ENCODE measurements at regions not wholly inside any gene's neighbourhood (a gene's known extent, or its start where the extent isn't known, plus 50 kb on each side); places are given as distances from the start of the nearest gene placed in this dataset.
A peak's percentile ranks its signal among the peaks of the same experiment; 100 is the strongest.

DNA sequence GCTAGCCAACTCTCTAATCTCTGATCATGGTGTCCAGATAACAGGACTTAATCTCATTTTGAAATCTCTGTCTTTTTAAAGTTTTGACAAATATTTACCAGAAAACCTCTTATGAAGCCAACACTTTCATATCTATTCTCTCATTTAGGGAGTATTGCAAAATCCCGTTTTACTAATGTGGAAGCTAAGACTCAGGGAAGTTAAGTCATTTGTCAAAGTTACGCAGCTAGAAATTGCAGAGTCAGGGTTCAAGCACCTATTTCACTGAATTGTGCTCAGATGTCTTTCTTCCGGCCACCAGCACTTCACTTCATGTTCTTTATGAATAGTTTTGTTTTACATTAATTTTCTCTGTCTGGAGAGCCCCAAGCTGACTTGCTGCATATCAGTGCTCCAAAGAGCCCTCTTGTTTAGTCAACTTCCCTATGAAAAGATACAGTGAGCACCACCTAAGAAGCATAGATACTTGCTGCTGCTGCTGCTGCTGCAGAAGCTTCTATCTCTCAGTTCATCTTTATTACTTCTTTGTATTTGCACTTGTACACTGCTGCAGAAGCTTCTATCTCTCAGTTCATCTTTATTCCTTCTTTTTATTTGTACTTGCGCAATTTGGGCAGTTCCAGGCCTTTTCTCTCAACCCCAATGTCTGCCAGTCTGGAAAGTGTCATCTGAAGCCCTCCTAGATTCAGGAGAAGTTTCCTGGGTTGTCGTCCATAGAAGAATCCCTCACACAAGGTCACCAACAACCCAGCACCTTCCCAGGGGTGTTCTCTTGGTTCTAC is 329.7 kb downstream of the MAFB start:
- DNase-seq, result no peak

DNA sequence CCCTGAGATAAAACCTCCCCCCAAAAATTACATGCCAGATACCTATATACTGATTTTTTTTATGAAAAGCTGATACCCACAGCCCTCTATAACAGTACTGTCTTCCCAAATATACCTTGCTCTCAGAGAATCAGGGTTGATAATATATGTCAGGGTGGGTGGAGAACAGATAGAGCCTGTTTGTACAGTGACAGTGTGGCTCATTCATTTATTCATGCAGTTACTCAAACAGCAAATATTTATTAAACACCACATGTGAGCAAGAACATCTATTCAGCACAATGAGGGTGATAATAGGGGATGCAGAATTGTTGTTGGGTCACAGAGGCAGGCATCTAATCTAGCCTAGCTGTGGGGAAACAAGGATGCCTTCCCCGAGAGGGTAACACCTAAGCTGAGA is 334.2 kb downstream of the MAFB start:
- DNase-seq, result no peak

DNA sequence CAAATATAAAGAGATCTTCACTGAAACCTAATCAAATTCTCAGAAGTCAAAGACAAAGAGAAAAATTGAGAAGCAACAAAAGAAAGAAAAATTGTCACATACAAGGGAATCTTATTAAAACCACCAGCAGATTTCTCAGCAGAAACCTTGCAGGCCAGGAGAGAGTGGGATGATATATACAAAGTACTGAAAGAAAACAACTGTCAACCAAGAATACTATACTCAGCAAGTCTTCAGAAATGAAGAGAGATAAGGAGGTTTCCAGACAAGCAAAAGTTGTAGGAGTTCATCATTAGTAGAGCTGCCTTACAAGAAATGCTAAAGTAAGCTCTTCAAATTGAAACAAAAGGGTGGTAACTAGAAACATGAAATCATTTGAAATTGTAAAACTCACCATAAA is 345.6 kb downstream of the MAFB start:
- DNase-seq, result no peak

DNA sequence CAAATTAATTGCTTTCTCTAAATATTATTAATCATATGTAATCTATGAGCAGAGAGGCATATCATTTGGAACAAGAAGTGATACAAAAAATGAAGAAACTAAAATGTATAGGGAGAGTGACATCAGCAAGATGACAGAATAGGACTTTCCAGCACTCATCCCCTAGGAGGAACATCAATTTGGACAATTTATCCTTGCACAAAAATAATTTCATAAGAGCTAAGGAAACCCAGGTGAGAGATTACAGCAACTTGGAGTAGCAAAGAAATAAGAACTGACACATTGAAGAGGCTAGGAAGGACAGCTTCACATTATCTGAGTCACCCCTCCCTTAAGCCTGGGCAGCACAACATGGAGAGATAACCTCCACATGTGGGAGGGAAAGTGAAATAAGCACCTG is 347.5 kb downstream of the MAFB start:
- DNase-seq, result no peak

DNA sequence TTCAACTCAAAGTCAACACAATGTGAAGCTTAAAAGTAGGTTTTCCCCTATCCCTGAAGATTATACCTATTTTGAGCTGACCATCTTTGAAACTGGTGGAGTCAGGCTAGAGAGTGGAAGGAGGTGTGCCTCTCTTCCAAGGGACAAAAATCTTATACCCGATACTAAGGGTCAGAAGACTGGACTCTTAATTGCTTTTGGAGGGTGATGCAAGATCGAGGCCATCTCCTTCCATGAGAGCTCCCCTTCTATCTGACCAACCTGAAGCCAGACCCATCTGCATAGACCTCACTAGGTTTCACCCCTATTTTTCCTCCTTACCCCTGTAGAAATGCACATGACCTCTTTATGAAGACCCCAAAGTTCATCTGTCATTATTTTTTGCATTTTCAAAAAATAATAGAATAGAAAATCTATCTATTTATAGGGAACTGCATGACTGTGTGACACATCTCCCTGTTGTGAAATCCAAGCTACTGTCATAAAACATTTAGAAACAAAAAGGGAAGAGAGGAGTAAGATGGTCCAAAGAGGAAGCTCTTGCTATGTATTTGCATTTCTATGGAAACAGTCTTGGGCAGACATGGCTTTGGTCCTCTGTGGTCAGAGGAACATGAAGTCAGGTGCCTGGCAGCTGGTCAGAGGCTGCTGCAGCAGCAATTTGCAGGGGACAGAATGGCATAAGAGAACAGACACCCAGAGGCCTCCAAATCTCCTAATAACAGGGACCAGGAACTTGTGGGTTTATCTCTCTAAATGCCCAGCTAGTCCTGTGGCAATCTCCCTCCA is 349.2 kb downstream of the MAFB start:
- no peak for DNase-seq

DNA sequence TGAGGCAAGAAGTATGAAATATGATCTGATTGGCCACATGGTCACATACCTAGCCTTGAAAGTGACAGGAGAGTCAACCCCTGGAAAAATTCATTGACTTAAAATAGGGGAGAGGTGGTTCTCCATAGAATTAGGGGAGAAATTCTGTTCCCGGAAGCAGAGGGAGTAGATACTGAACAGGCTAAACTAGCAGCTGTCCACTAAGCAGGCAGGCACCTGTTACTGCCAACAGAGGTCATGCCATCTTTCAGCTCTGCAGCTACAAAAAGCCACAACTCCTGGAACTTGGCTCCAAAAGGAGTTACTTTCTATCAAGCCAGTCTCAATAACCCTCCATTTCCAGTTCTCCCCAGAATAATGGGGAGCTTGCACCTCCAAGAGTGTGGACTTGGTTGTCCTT is 352.5 kb downstream of the MAFB start:
- no peak for DNase-seq

DNA sequence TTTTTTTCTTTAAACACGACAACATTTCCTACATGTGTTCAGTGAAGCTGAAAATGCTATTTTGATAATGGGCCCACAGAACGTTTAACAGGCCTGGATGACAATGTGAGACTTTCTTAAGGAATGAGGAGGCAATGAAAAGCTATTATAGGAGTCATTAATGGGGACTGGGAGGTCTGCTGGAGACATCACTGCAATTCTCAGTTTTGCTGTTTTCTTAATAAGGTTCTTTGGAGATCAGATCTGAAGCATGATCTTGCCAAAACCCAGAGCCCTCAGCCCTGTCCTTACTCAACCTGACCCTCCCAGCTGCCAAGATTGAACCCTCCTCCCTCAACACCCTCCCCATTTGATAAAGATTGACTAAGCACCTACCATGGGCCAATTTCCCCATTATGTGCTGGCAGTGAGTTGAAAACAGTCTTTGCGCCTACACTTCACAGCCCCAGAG is 353.1 kb downstream of the MAFB start:
- DNase-seq, result no peak

DNA sequence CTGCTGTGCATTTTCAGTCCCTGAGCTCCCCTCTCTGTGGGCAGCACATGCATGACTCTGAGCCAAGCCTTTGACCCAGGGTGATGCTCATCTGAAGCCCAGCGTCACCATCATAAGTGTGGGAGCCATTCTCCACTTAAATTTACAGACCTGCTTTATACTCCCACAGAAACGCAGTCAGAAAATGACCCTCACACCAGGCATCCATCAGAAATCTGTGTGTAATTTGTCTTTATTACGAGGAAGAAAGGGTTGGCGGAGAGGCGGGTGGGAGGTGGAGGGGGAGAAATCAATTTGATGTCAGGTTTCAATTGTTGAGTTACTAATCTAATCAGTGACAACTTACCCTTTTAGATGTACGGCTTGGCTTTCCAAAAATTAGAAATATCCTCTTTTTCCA is 353.6 kb downstream of the MAFB start:
- DNase-seq, result no peak

DNA sequence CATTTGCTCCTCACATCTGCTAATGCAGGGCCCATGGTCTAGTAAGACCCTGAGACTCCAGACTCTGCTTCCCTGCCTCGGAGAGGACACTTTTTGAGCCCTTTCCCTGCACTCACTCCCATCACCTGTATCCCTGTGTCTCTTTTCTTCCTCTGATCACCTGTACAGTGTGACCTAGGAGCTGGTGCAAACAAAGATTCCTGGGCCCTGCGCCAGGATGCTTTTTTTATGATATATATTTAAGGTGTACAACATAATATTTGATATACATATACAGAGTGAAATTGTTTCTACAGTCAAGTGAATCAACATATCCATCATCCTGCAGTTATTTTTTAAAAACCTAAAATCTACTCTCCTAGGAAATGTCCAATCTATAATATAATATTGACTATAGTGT is 355.4 kb downstream of the MAFB start:
- DNase-seq, result no peak

DNA sequence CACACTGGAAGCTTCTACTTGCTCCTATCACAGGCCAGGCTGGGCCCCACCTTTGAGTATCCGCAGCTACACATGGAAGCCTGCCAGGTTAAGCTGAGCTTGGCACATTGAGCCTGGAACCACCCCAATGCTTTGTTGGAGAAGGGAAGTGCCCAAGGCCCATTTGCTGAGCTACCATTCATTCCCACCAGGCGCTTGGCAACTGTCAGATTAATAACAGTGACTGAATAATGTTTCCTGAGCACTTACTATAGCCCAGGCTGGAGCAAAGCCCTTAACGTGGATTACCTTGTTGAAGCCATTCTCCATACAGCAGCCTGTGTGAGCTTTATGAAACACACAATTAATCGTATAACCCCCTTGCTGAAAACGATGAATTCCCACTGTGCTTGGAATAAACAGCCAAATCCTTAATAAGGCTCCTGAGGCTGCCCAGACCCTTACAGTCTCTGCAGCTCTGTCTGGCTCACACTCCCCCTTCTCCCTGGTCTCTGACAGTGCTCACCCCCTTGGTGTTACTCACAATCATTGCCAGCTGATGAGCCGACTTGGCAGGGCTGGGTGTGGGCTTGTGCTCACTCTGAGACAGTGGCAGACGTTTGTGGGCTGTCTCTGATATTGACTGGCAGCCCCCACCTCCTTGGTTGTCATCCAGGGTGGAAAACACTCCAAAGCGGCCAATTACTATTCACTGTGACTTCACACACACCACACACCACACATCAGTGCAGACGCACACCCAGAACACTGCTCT is 357.1 kb downstream of the MAFB start:
- no peak for DNase-seq

DNA sequence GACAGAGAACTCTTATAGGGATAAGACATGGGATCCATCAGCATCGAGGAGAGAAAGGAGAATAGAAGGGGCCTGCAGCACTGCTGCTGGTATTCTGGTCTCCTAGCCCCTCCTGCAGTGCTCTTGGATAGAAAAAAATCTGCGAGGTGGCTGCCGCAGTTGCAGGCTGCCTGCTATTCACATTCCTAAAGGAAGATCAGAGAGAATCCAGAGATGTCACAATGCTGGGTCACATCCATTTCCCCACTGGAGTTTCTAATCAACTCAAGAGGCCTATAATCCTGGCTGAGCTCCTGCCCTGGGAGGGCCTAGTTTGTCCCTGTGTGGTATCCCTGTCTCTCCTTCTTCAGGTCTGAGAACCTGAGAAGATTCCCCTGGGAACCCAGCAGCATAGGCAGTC is 357.8 kb downstream of the MAFB start:
- no peak for DNase-seq

DNA sequence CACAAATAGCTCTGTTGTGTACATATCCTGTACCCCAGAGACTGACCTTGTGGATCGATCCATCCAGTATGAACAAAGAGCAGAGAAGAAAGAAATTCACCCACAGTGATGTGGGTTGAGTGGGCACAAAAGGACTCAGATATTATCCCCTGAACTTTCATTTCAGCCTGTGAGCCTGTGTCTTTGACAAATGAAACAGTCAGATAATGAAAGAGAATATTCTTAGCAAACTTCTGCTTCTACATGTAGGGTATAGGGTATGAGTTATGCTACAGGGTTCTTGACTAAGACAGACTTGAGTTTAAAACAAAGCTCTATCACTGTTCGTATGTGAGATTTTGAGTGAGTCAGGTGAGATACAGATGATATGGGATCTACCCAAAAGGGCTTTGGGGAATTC is 359.7 kb downstream of the MAFB start:
- DNase-seq, result no peak

DNA sequence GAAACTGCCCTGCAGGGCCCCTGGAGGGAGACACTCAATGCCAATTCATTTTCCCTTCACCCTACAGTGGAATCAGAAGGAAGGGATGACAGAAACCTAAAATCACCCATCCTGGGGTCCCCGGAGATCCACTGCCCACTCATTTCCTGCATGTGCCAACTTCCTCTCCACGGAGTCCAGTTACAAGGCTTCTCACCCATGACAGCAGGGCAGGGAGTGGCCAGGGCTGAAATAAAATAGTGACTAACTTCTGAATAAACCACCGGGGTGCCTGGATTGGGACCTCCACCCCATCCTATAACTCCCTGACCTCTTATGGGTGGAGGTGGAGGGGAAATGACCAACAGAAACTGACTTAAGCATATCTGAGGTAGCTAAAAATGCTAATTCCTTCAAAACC is 362.3 kb downstream of the MAFB start:
- DNase-seq, result no peak

DNA sequence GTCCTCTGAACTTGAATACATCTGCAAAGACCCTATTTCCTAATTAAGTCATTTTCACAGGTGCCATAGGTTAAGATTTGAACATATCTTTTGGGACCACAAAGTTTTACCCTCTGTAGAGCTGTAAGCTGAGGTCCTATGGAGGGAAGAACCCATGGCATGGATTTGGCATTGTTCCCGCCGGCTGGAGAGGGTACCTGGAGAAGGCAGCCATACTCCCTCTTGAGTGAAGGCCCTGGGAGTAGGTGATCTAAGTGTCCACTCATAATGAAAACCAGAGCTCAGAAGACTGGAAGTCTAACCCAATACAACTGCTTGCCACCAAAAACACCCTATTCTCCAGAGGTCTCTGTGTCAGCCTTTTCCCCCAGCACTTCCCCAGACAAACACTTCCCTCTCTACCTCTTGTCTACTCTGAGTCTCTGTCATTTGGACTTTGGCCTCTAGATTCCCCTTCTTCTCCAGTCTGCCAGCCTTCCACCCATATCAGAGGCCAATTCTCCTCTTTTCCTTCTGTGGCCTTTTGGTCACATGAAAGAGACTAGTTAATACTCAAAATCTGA is 363.9 kb downstream of the MAFB start:
- DNase-seq, result no peak

DNA sequence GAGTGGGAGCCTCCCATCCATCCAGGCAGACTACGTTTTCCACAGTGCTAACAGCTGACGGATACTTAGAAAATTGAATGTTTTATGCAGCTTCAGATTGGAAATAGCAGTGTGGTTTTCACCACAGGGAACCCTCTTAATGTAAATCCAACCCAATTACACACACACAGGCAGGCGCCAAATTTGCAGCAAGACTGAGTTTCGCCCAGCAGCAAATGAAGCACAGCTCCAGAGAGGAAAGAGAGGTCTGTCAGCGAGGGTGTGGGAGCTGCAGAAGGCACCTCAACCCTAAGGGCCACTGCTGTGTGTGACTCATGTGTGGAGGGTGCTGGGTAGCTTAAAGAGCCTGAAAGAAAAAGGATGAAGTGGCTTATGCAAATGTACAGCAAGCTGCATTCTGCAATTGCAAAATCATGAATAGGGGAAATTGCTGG is 365.7 kb downstream of the MAFB start:
- DNase-seq, result peak; percentile 75

DNA sequence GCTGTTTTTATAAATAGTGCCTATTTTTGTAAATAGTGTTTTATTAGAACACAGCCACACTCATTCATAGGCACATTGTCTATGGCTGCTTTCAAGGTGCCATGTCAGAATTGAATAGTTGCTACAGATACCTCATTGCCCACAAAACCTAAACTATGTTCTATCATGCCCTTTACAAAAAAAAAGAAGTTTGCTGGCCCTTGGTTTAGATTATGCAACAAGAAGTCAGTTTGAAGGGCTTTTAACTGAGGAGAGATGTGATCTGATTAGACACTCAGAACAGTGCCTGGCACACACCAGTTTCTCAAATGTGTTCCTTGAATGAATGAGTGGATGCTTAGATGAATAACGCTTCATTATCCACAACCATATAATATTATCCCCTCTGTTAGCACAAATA is 366.1 kb downstream of the MAFB start:
- no peak for DNase-seq

DNA sequence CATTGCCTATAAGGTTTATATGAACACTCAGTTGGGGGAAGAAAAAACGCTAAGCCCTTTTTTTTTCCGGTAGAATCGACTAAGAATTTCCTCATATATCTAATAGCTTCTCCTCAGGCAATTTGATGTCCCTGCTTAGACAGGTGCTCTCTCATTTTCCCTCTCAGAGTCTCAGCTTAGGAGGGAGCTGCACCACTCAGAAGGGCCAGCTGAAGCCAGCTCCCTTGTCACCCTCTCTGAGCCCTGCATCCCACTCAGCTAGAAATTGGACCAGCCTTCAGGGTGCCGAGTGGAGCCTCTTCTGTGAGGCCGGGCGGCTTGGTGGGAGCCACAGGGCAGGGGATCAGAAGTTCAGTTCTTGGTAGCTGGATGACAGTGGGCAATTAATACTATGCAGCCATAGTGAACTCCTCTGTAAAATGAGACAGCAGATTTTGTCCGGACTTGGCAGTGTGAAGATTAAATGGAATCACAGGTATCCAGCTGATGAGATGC is 368.5 kb downstream of the MAFB start:
- no peak for DNase-seq

DNA sequence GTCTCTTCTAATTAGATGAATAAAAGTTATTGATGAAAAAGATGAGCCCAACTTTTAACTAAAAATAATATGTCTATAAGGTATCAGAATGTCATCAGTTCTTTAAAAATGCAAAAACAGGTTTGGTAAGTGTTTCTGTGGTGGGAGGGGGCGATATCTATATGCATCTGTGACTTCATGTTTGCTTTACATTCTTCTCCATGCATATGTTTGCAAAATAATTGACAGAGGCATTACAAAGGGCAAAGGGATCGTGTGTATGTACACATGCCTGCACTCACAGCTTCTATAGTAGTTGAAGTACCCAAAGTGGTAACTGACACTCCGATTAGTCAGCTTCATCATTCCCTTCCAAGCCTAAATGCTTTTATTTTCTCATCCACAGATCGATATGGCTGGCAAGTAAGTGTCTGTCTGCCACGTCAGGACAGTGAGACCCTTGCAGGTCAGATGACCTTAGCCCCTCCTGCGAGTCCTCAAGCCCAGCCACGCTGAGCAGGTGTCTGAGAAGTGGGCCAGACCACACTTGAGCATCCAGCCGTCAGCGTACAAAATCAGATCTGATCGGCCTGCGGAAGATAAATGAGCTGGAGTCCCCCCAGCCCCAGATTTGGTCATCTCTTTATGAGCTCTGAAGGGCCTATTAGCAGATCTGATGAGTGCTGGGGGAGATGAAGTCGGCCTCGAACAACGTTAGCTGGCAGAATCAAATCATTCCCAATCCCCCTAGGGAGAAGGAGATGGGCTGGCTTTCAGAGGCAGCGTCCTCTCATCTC is 369.1 kb downstream of the MAFB start:
- no peak for DNase-seq

DNA sequence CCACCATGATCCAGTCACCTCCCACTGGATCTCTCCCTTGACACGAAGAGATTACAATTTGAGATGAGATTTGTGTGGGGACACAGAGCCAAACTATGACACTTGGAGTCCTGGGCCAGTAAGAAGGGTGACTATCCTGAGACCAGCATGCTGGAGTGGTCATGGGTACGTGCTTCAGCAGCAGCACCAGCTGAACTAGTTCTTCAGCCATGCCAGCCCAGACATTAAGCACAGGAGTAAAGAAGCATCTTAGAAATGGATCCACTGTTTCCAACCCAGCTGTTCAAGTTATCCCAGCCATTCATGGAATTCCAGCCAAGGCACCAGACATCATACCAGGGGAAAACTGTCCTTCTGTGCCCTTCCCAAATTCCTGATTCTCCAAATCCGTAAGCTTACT is 370.0 kb downstream of the MAFB start:
- DNase-seq, result no peak

DNA sequence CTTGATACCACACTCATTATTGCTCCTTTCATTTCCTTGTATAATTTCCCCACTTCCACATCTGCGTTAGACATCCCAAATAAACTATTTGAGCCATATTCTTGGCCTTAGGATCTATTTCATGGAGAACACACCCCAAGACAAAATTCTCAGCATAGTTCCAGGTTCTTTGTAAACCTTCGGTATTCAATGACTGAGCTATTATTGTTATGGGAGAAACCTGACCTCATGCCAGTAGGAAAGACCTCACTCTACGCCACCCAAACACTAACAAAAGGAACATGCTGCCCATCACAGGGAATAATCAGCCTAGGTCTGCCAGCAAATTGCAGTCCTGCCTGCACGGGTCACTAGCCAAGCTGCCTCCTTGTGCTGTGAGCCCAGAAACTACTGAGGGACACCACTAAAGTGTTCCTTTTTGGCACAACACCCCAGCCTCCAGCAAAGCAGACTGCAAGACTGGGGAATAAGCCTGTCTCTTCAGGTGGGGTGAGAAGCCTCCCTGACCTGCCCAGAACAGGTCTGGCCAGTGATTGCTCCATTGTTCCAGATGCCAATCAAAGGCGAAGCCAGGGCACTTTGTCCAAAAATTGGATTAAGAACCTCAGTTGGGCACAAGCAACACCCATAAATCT is 371.8 kb downstream of the MAFB start:
- no peak for DNase-seq

DNA sequence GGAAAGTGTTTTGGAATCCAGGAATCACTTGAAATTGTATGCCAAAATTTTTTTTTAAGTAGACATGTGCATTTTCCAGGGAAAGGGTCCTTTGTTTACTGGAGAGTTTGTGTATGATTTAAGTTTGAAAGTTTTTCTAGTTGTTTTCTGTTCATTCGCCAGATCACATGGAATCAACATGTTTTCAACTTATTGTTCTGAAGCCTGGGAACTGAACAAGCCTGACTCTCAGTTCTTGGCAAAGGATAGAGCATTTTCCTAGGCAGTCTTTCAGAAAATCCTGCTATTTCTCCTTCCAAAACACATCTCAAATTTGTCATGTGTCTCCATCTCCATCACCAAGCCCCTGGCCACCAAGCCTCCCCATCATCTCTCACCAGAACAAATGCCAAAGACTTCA is 374.8 kb downstream of the MAFB start:
- DNase-seq, result no peak

DNA sequence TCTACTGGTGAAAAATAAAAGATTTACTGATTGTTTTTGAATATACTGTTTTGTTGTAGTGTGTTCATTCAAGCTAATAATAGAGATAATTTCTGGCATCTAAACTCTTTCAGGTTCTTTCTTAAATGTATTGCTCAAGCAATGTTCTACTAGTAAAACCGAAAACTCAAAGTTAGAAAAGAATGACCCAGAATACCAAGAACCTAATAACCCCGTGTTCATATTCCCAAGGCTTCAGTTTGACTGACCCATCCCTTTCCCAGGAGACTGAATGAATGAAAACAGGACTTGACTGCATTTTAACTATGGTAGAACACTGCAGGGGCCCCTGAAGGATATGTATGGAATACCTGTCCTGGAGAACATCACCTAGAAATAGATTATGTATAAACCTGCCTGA is 375.3 kb downstream of the MAFB start:
- no peak for DNase-seq

Data from NCI-H1417 treated with DMSO at 0.1 percent for 48 hours (cell line).